ENCODE measurements at regions not wholly inside any gene's neighbourhood (a gene's known extent, or its start where the extent isn't known, plus 50 kb on each side); places are given as distances from the start of the nearest gene placed in this dataset.

GRCh38 chr5:163306421-163306820 is 131.0 kb upstream of the CCNG1 start:
- DNase-seq (ENCODE audit: low spot score) (peak; percentile 62), ATAC-seq (no peak)
- Histone ChIP-seq H3K4me2 (no peak overlapping the region), H3K27ac (ENCODE audit: low read depth) (no peak overlapping the region), H3K27me3 (ENCODE audit: insufficient read depth) (no peaks in the 10 kb centered on the region), H3K79me2 (replicated peaks; ENCODE audit: insufficient read depth) (no peaks in the 10 kb centered on the region), H3K4me3 (no peak overlapping the region), H4K20me1 (replicated peaks; ENCODE audit: insufficient read depth) (no peaks in the 10 kb centered on the region), H3K4me1 (ENCODE audit: insufficient read depth) (no peaks in the 10 kb centered on the region), H3K9me2 (ENCODE audit: insufficient read depth) (peaks cover 2% of the 10 kb centered on the region; the same call in 1 of the 2 replicates), H3F3A (replicated peaks; ENCODE audit: low read depth) (no peaks in the 10 kb centered on the region), H3K36me3 (ENCODE audit: insufficient read depth) (no peaks in the 10 kb centered on the region), H2AFZ (no peak overlapping the region)
- no peaks in the 10 kb centered on the region; the same call in 2 of the 3 replicates for H3K9me3 Mint-ChIP-seq
- H3K4me1 Mint-ChIP-seq: 0 out of 3 replicates have a peak, but pooled peaks cover 1% of the 10 kb centered on the region
- H3K27me3 Mint-ChIP-seq (ENCODE audit: insufficient read depth, low read depth, poor library complexity): no peaks in the 10 kb centered on the region
- H3K27ac Mint-ChIP-seq: no peak overlapping the region
- peaks cover 5% of the 10 kb centered on the region; the same call in 1 of the 3 replicates for H3K36me3 Mint-ChIP-seq (ENCODE audit: low read depth)
- TF ChIP-seq CREB1 (CRISPR knock-in tag; IDR thresholded peaks at IDR 0.05; ENCODE audit: low read depth) (no peak), ZNF462 (CRISPR knock-in tag; IDR thresholded peaks at IDR 0.05) (no peak), CTCF (conservative IDR thresholded peaks at IDR 0.05; ENCODE audit: low read depth in 2 of 2) (peak; percentile 69 to 81), EZH2 (IDR thresholded peaks at IDR 0.05; ENCODE audit: low read depth, unreplicated experiment) (no peak), REST (IDR thresholded peaks at IDR 0.05; ENCODE audit: unreplicated experiment) (no peak)
- H3K4me3 Mint-ChIP-seq: no peak overlapping the region

All from GM23338 (cell line).